Suprapubic skin (tissue), 4 donors: ENCODE measurements at regions not wholly inside any gene's neighbourhood (a gene's known extent, or its start where the extent isn't known, plus 50 kb on each side); places are given as distances from the start of the nearest gene placed in this dataset.

ENCODE experiments used
- DNase-seq, 2 donors: peaks; one replicate each; pipeline ENCODE4 v3.0.0-alpha.2; 2019; ENCODE audit warnings: low spot score in 2 of 2
- H3K27ac ChIP-seq: fragments of 200-600 bp; sonication (generic); one replicate; pipeline ENCODE4 v1.5.1; 2019
- H3K27me3 ChIP-seq: fragments of 200-600 bp; sonication (generic); one replicate; pipeline ENCODE4 v1.5.1; 2019
- H3K36me3 ChIP-seq: fragments of 200-600 bp; sonication (generic); one replicate; pipeline ENCODE4 v1.5.1; 2019
- H3K4me1 ChIP-seq: fragments of 200-600 bp; sonication (generic); one replicate; pipeline ENCODE4 v1.5.1; 2019
- H3K4me3 ChIP-seq: fragments of 200-600 bp; sonication (generic); one replicate; pipeline ENCODE4 v1.5.1; 2019; ENCODE audit warnings: mild to moderate bottlenecking
- H3K9me3 ChIP-seq: fragments of 200-600 bp; sonication (generic); one replicate; pipeline ENCODE4 v1.5.1; 2019
- EP300 ChIP-seq: sonication (generic); formaldehyde crosslinking; IDR thresholded peaks from one replicate; pipeline ENCODE4 v1.6.1; 2017; ENCODE audit warnings: antibody characterized with exemption
- POLR2A ChIP-seq, 2 donors: fragments of 450-650 bp; IDR thresholded peaks; one replicate each; pipeline ENCODE4 v1.6.1; 2017; ENCODE audit warnings: antibody characterized with exemption in 2 of 2, mild to moderate bottlenecking in 2 of 2, moderate library complexity in 2 of 2
- POLR2AphosphoS5 ChIP-seq, 3 donors: sonication (generic); formaldehyde crosslinking; IDR thresholded peaks; one replicate each; pipeline ENCODE4 v1.6.1; 2017; ENCODE audit warnings: antibody characterized with exemption in 3 of 3
- WGBS: methylation state at CpG from one replicate; pipeline ENCODE4 v1.1.5; 2018; 5-methylcytosine and 5-hydroxymethylcytosine counted together
- TF ChIP-seq, protein P1 (sequence below), 2 donors: fragments of 200-600 bp in 1 of 2; fragments of 450-650 bp in 1 of 2; sonication (generic) in 1 of 2; IDR thresholded peaks; one replicate each; pipeline ENCODE4 v1.5.1; 2016 to 2019; ENCODE audit warnings: antibody characterized with exemption in 2 of 2, mild to moderate bottlenecking in 1 of 2, moderate library complexity in 1 of 2

DNA sequence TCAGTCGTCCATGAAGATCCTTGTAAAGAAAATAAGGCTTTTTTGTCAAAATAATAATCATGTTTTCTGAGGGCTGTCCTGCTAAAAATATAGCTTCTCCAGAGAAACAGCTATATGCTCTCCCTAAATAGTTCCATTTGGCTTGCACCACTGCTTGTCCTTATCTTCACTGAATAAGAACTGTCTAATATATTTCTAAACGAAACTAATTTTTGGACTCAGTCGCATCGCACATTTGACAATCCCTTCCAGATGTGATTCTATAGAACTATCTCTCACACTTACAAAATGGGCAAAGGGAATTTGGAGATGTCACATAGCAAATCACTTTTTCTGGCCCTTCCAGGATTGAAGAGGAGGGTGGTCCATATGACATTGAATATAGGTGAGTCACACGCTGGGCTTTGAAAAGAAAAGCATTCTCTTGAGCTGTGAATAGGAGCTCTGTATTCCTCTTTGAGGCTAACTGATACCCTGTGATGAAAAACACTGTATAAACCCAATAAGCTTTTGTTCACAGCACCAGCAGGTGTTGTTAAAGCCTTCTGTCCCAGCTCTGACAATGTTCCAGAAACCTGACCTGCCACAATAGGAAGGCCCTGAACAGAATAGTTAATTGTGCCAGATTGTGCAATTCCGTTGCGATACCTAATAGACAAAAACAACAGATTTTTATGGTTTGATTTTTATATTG lies 1144.2 kb downstream of the ROBO2 start:
- Histone ChIP-seq H3K27ac (no peak overlapping the region), H3K4me1 (no peaks in the 10 kb centered on the region), H3K36me3 (no peaks in the 10 kb centered on the region), H3K4me3 (no peak overlapping the region), H3K27me3 (no peaks in the 10 kb centered on the region), H3K9me3 (no peaks in the 10 kb centered on the region)
- DNase-seq, result no peak
- TF ChIP-seq, protein P1, sequence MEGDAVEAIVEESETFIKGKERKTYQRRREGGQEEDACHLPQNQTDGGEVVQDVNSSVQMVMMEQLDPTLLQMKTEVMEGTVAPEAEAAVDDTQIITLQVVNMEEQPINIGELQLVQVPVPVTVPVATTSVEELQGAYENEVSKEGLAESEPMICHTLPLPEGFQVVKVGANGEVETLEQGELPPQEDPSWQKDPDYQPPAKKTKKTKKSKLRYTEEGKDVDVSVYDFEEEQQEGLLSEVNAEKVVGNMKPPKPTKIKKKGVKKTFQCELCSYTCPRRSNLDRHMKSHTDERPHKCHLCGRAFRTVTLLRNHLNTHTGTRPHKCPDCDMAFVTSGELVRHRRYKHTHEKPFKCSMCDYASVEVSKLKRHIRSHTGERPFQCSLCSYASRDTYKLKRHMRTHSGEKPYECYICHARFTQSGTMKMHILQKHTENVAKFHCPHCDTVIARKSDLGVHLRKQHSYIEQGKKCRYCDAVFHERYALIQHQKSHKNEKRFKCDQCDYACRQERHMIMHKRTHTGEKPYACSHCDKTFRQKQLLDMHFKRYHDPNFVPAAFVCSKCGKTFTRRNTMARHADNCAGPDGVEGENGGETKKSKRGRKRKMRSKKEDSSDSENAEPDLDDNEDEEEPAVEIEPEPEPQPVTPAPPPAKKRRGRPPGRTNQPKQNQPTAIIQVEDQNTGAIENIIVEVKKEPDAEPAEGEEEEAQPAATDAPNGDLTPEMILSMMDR (IDR thresholded peaks at IDR 0.05), result no peak
- no peak for TF ChIP-seq EP300
- TF ChIP-seq POLR2AphosphoS5 (IDR thresholded peaks at IDR 0.05), result no peak
- TF ChIP-seq POLR2A (IDR thresholded peaks at IDR 0.05), result no peak
- WGBS, result 74% methylated on average over 7 of the region's 7 CpGs

DNA sequence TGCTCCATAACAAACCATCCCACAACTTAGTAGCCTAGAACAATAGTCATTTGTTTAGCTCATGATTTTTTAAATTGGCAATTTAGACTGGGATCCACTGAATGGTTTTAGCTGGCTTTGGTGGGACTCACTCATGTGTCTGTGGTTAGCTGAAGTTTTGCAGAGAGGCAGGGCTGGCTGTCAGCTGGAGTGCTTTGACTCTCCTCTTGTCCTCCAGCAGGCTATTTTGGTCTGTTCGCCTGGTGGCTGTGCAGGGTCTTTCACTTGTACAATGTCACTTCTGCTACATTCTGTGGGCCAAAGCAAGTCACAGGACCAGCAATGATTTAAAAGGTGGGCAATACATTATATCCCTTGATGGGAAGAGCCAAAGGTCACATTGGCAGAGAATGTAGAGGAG lies 1146.5 kb downstream of the ROBO2 start:
- Histone ChIP-seq H3K9me3 (no peaks in the 10 kb centered on the region), H3K36me3 (no peaks in the 10 kb centered on the region), H3K4me3 (no peak overlapping the region), H3K4me1 (no peaks in the 10 kb centered on the region), H3K27ac (no peak overlapping the region), H3K27me3 (no peaks in the 10 kb centered on the region)
- no peak for DNase-seq
- TF ChIP-seq POLR2A (IDR thresholded peaks at IDR 0.05), result no peak
- no peak for TF ChIP-seq EP300
- TF ChIP-seq POLR2AphosphoS5 (IDR thresholded peaks at IDR 0.05), result no peak
- TF ChIP-seq, protein P1 (IDR thresholded peaks at IDR 0.05), result no peak
- WGBS, result 90% methylated on average over 1 of the region's 1 CpG

DNA sequence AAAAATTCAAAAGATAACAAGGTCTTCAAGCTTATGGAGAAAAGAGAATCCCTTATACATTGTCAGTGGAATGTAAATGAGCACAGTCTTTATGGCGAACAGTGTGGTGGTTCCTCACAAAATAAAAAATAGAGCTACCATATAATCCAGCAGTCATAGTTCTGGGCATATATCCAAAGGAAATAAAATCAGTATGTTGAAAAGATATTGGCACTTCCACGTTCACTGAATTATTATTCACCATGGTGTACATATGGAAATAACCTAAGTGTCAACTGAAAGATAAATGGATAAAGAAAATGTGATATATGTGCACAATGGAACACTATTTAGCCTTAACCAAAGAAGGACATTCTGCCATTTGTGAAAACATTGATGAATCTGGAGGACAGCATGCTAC lies 1161.2 kb downstream of the ROBO2 start:
- Histone ChIP-seq H3K9me3 (no peaks in the 10 kb centered on the region), H3K4me1 (no peaks in the 10 kb centered on the region), H3K27ac (no peak overlapping the region), H3K4me3 (no peak overlapping the region), H3K36me3 (no peaks in the 10 kb centered on the region), H3K27me3 (no peaks in the 10 kb centered on the region)
- no peak for DNase-seq
- no peak for TF ChIP-seq EP300
- TF ChIP-seq, protein P1 (IDR thresholded peaks at IDR 0.05), result no peak
- no peak for TF ChIP-seq POLR2A (IDR thresholded peaks at IDR 0.05)
- no peak for TF ChIP-seq POLR2AphosphoS5 (IDR thresholded peaks at IDR 0.05)
- 34% methylated on average over 2 of the region's 2 CpGs for WGBS

DNA sequence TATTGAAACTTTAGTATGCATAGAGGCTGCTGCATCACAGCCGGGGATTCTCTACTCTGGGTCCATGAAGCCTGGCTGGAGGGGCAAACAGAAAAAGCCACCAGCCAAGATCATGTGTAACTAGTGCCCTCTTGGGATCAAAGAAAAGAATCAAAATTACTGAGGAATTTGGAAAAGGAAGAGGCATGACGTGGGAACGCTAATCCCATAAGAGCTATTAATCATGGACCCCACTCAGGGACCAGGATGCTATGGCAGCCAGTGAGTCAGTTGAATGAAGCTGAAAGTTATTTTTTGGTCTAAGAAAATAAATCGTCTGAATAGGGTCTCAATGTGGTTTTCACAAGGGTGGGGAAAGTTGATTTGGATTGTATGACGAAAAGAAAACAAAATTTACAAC lies 1165.1 kb downstream of the ROBO2 start:
- Histone ChIP-seq H3K4me3 (no peak overlapping the region), H3K36me3 (no peaks in the 10 kb centered on the region), H3K27ac (no peak overlapping the region), H3K27me3 (no peaks in the 10 kb centered on the region), H3K4me1 (no peaks in the 10 kb centered on the region), H3K9me3 (no peaks in the 10 kb centered on the region)
- WGBS, result 52% methylated on average over 5 of the region's 5 CpGs
- no peak for DNase-seq
- TF ChIP-seq POLR2AphosphoS5 (IDR thresholded peaks at IDR 0.05), result no peak
- no peak for TF ChIP-seq POLR2A (IDR thresholded peaks at IDR 0.05)
- TF ChIP-seq, protein P1 (IDR thresholded peaks at IDR 0.05), result no peak
- TF ChIP-seq EP300, result no peak

GRCh38 chr3:78221300-78221699 lies 1181.4 kb downstream of the ROBO2 start:
- H3K27ac ChIP-seq, result no peak overlapping the region
- no peak overlapping the region for H3K4me3 ChIP-seq
- DNase-seq, result no peak
- H3K4me1 ChIP-seq, result no peaks in the 10 kb centered on the region
- H3K27me3 ChIP-seq, result no peaks in the 10 kb centered on the region
- TF ChIP-seq, protein P1 (IDR thresholded peaks at IDR 0.05), result no peak
- no peak for TF ChIP-seq POLR2A (IDR thresholded peaks at IDR 0.05)
- no peak for TF ChIP-seq POLR2AphosphoS5 (IDR thresholded peaks at IDR 0.05)
- TF ChIP-seq EP300, result no peak
- no peaks in the 10 kb centered on the region for H3K9me3 ChIP-seq
- WGBS, result 96% methylated on average over 2 of the region's 2 CpGs
- H3K36me3 ChIP-seq, result no peaks in the 10 kb centered on the region
